HepG2 (cell line): ENCODE measurements at regions not wholly inside any gene's neighbourhood (a gene's known extent, or its start where the extent isn't known, plus 50 kb on each side); places are given as distances from the start of the nearest gene placed in this dataset.

Experiments
- ARID2 ChIP-seq: sonication (generic); formaldehyde crosslinking; IDR thresholded peaks from 2 replicates; pipeline ENCODE4 v1.8.1; 2022; ENCODE audit warnings: mild to moderate bottlenecking, missing genetic modification reagents, borderline replicate concordance
- FOXA3 ChIP-seq: IDR thresholded peaks from 2 replicates; pipeline ENCODE4 v1.6.1; 2016; ENCODE audit warnings: missing genetic modification reagents, missing compliant biosample characterization
- ZNF331 ChIP-seq: sonication (generic); formaldehyde crosslinking; IDR thresholded peaks from 2 replicates; pipeline ENCODE4 v1.4.0; 2020; ENCODE audit warnings: missing genetic modification reagents
- TF ChIP-seq, protein P1 (sequence below): sonication (generic); formaldehyde crosslinking; IDR thresholded peaks from 2 replicates; pipeline ENCODE4 v1.5.0; 2020; ENCODE audit warnings: mild to moderate bottlenecking, missing genetic modification reagents, moderate library complexity
- TF ChIP-seq, protein P2 (sequence below): sonication (generic); formaldehyde crosslinking; IDR thresholded peaks from 2 replicates; pipeline ENCODE4 v1.4.0; 2020; ENCODE audit warnings: missing genetic modification reagents

DNA sequence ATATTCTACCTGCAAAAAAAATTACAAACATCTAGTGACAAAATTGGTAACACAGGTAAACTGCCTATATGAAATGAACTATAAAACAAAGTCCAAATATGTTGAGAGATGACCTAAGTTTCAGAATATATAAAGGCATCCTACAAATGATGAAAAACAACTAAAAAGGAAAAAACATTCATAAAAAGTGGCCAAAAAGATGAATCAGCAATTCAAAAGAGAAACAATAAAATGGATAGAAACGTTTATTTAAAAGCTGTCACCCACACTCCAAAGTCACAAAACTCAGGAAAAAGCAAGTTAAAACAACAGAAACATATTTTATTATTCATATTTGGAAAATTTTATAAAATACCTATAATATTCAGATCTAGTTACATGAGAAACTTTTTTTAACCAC is 106.5 kb upstream of the DCN start:
- TF ChIP-seq ARID2 (no peak), FOXA3 (CRISPR knock-in tag) (no peak), ZNF331 (CRISPR knock-in tag) (no peak)
- TF ChIP-seq, protein P1, sequence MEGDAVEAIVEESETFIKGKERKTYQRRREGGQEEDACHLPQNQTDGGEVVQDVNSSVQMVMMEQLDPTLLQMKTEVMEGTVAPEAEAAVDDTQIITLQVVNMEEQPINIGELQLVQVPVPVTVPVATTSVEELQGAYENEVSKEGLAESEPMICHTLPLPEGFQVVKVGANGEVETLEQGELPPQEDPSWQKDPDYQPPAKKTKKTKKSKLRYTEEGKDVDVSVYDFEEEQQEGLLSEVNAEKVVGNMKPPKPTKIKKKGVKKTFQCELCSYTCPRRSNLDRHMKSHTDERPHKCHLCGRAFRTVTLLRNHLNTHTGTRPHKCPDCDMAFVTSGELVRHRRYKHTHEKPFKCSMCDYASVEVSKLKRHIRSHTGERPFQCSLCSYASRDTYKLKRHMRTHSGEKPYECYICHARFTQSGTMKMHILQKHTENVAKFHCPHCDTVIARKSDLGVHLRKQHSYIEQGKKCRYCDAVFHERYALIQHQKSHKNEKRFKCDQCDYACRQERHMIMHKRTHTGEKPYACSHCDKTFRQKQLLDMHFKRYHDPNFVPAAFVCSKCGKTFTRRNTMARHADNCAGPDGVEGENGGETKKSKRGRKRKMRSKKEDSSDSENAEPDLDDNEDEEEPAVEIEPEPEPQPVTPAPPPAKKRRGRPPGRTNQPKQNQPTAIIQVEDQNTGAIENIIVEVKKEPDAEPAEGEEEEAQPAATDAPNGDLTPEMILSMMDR (CRISPR knock-in tag), result no peak
- TF ChIP-seq, protein P2, sequence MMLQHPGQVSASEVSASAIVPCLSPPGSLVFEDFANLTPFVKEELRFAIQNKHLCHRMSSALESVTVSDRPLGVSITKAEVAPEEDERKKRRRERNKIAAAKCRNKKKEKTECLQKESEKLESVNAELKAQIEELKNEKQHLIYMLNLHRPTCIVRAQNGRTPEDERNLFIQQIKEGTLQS (CRISPR knock-in tag), result no peak
